ENCODE measurements at regions not wholly inside any gene's neighbourhood (a gene's known extent, or its start where the extent isn't known, plus 50 kb on each side); places are given as distances from the start of the nearest gene placed in this dataset.

- TF ChIP-seq, protein P1, sequence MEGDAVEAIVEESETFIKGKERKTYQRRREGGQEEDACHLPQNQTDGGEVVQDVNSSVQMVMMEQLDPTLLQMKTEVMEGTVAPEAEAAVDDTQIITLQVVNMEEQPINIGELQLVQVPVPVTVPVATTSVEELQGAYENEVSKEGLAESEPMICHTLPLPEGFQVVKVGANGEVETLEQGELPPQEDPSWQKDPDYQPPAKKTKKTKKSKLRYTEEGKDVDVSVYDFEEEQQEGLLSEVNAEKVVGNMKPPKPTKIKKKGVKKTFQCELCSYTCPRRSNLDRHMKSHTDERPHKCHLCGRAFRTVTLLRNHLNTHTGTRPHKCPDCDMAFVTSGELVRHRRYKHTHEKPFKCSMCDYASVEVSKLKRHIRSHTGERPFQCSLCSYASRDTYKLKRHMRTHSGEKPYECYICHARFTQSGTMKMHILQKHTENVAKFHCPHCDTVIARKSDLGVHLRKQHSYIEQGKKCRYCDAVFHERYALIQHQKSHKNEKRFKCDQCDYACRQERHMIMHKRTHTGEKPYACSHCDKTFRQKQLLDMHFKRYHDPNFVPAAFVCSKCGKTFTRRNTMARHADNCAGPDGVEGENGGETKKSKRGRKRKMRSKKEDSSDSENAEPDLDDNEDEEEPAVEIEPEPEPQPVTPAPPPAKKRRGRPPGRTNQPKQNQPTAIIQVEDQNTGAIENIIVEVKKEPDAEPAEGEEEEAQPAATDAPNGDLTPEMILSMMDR (IDR thresholded peaks at IDR 0.05) = no peak
- TF ChIP-seq POLR2AphosphoS5 (IDR thresholded peaks at IDR 0.05) = no peak
Measured at GRCh38 chr20:4635781-4636180, 50.5 kb upstream of the PRNP start.
